GM13976 (cell line): ENCODE measurements at regions not wholly inside any gene's neighbourhood (a gene's known extent, or its start where the extent isn't known, plus 50 kb on each side); places are given as distances from the start of the nearest gene placed in this dataset.

Experiments used
- DNase-seq: peaks from one replicate; pipeline ENCODE4 v3.0.0; 2012; ENCODE audit warnings: low spot score
- in situ Hi-C: fragments of 300-500 bp; cut with MboI; formaldehyde crosslinking; loops from one replicate; pipeline ENCODE4 v1.12.0; 2022; ENCODE audit warnings: low sequenced_read_pairs, mixed read lengths, inconsistent platforms; ENCODE audit not compliant: unreplicated experiment
- TF ChIP-seq, protein P1 (sequence below): IDR thresholded peaks from 2 replicates; pipeline ENCODE4 v1.5.1; 2012; ENCODE audit warnings: borderline replicate concordance, mild to moderate bottlenecking; ENCODE audit not compliant: insufficient read depth; ENCODE audit errors: extremely low read depth, missing control alignments, control extremely low read depth

GRCh38 chr11:122232985-122233384, 117.0 kb upstream of the BLID start:
- TF ChIP-seq, protein P1, sequence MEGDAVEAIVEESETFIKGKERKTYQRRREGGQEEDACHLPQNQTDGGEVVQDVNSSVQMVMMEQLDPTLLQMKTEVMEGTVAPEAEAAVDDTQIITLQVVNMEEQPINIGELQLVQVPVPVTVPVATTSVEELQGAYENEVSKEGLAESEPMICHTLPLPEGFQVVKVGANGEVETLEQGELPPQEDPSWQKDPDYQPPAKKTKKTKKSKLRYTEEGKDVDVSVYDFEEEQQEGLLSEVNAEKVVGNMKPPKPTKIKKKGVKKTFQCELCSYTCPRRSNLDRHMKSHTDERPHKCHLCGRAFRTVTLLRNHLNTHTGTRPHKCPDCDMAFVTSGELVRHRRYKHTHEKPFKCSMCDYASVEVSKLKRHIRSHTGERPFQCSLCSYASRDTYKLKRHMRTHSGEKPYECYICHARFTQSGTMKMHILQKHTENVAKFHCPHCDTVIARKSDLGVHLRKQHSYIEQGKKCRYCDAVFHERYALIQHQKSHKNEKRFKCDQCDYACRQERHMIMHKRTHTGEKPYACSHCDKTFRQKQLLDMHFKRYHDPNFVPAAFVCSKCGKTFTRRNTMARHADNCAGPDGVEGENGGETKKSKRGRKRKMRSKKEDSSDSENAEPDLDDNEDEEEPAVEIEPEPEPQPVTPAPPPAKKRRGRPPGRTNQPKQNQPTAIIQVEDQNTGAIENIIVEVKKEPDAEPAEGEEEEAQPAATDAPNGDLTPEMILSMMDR: no peak
- DNase-seq: no peak
- in situ Hi-C loops: no loop called here

GRCh38 chr11:122230385-122230755, 114.4 kb upstream of the BLID start:
- in situ Hi-C loops: no loop called here
- DNase-seq: no peak
- TF ChIP-seq, protein P1: no peak

- DNase-seq: no peak
- TF ChIP-seq, protein P1: no peak
- in situ Hi-C loops: no loop called here
These were observed 113.7 kb upstream of the BLID start for GRCh38 chr11:122229481-122230384.

GRCh38 chr11:122229078-122229477, 113.1 kb upstream of the BLID start:
- DNase-seq: no peak
- TF ChIP-seq, protein P1: no peak
- in situ Hi-C loops: no loop called here

GRCh38 chr11:122226810-122227379, 110.9 kb upstream of the BLID start:
- in situ Hi-C loops: no loop called here
- DNase-seq: no peak
- TF ChIP-seq, protein P1: no peak

GRCh38 chr11:122224867-122225266, 108.9 kb upstream of the BLID start:
- in situ Hi-C loops: no loop called here

More at GRCh38 chr11:122224867-122225266, 108.9 kb upstream of the BLID start:
- no peak for DNase-seq
- TF ChIP-seq, protein P1: no peak
